Heart left ventricle (tissue), 16 donors: ENCODE measurements at regions not wholly inside any gene's neighbourhood (a gene's known extent, or its start where the extent isn't known, plus 50 kb on each side); places are given as distances from the start of the nearest gene placed in this dataset.

Experiments used
- ATAC-seq, 4 donors: fragments of 200-7000 bp; cut with Tn5 transposase; one replicate each; pipeline ENCODE4 v1.9.1; 2020 to 2022; ENCODE audit warnings: moderate library complexity in 4 of 4, mild to moderate bottlenecking in 3 of 4, moderate number of reproducible peaks in 1 of 4
- DNase-seq, 5 donors: peaks; one replicate each; pipeline ENCODE4 v3.0.0-alpha.2; 2020
- H3K27ac ChIP-seq, 12 donors: fragments of 200-600 bp; sonication (generic) in 4 of 12; one replicate each; pipeline versions ENCODE4 v1.5.0 to v1.8.0; 2016 to 2022; ENCODE audit warnings: mild to moderate bottlenecking in 2 of 12
- H3K27me3 ChIP-seq, 9 donors: fragments of 200-600 bp; sonication (generic) in 2 of 9; one replicate each; pipeline versions ENCODE4 v1.5.1 to v1.8.0; 2016 to 2022; ENCODE audit warnings: mild to moderate bottlenecking in 3 of 9
- H3K36me3 ChIP-seq, 9 donors: fragments of 200-600 bp; sonication (generic) in 2 of 9; one replicate each; pipeline versions ENCODE4 v1.5.0 to v1.8.0; 2018 to 2022; ENCODE audit warnings: mild to moderate bottlenecking in 2 of 9
- H3K4me1 ChIP-seq, 12 donors: fragments of 200-600 bp; sonication (generic) in 4 of 12; one replicate each; pipeline versions ENCODE4 v1.5.0 to v1.8.0; 2016 to 2022; ENCODE audit warnings: mild to moderate bottlenecking in 3 of 12
- H3K4me3 ChIP-seq, 12 donors: fragments of 200-600 bp; sonication (generic) in 4 of 12; one replicate each; pipeline versions ENCODE4 v1.5.0 to v1.8.0; 2017 to 2022; ENCODE audit warnings: mild to moderate bottlenecking in 9 of 12, moderate library complexity in 4 of 12
- H3K9me3 ChIP-seq, 12 donors: fragments of 200-600 bp; sonication (generic) in 4 of 12; one replicate each; pipeline versions ENCODE4 v1.5.0 to v1.8.0; 2016 to 2022; ENCODE audit warnings: mild to moderate bottlenecking in 1 of 12
- CTCF ChIP-seq, 12 donors: fragments of 200-600 bp; sonication (generic) in 4 of 12; IDR thresholded peaks; one replicate each; pipeline versions ENCODE4 v1.5.0 to v1.8.0; 2018 to 2022; ENCODE audit warnings: antibody characterized with exemption in 12 of 12, mild to moderate bottlenecking in 5 of 12
- POLR2A ChIP-seq, 2 donors: fragments of 450-650 bp; IDR thresholded peaks; one replicate each; pipeline ENCODE4 v1.6.1; 2017; ENCODE audit warnings: antibody characterized with exemption in 2 of 2, mild to moderate bottlenecking in 2 of 2, moderate library complexity in 2 of 2
- WGBS, 4 donors: extraction: QIAGEN DNeasy Blood & Tissue Kit in 2 of 4; methylation state at CpG; one replicate each; pipeline versions ENCODE4 v1.1.5 to v1.1.7; 2013 to 2018; 5-methylcytosine and 5-hydroxymethylcytosine counted together
- intact Hi-C, 10 donors: fragments of 100-400 bp; cut with DNase I; formaldehyde crosslinking; loops; one replicate each; pipeline versions ENCODE4 v1.11.1 to v1.14.2; 2022
- donor health status: ischemic (EF 13 %, LVEDD 7.1; RV severe dilation, severe dysfunction).
- donor health status: healthy with polysubstance abuse.
- donor health status: DM: no; HTN: yes; CAD: no.
- donor health status: DM: no; HTN: no; CAD: no.
- donor health status: ischemic (EF 25% LVEDD 6.9; RV normal size, moderate dysfunction).
- donor health status: ischemic (EF 25% LVEDD 5.7; RV mildly dilated, moderate dysfunction).
- donor health status: healthy.
- donor health status: DM: yes; HTN: yes; CAD: no.
- donor health status: ischemic (EF 35%, LVEDD 5.7; RV mildly dilated, moderate dysfunction).
- donor health status: nonischemic (EF 11% LVEDD 7.7; RV severe dilation, severe dysfunction).
- donor health status: DM: yes; HTN: yes; CAD: no.
- donor health status: PGD.
- donor health status: ischemic (EF 29% LVEDD 5.4; RV normal size, mild dysfunction).
- donor health status: nonischemic (EF 23%, LVEDD 6.1; RV moderate dilation, normal function).

DNA sequence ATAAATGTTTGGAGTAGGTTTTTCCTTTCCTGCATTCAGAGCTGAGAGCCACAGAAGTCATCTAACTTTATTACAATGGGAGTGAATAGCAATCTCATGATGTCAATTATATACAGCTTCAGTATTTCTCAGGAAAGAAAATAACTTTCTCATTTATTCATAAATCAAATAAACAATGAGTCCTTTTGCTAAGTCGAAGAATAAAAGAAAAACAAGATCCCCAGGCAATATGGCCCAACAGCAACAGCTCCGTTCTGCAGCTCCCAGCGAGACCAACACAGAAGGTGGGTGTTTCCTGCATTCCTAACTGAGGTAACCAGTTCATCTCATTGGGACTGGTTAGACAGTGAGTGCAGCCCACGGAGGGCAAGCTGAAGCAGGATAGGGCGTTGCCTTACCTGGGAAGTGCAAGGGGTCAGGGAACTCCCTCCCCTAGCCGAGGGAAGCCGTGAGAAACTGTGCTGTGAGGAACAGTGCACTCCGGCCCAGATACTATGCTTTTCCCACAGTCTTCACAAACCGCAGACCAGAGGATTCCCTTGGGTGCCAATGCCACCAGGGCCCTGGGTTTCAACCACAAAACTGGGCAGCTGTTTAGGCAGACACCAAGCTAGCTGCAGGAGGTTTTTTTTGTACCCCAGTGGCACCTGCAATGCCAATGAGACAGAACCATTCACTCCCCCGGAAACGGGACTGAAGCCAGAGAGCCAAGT is 128.2 kb downstream of the SLITRK1 start:
- intact Hi-C loops: no loop called here
- TF ChIP-seq CTCF (IDR thresholded peaks at IDR 0.05) (no peak), POLR2A (IDR thresholded peaks at IDR 0.05) (no peak)
- Histone ChIP-seq H3K4me3 (no peak overlapping the region), H3K27me3 (no peaks in the 10 kb centered on the region), H3K36me3 (no peaks in the 10 kb centered on the region), H3K4me1 (peaks cover 0 to 3% (median 0%) of the 10 kb centered on the region in 12 donors), H3K27ac (no peak overlapping the region), H3K9me3 (peaks cover 0 to 28% (median 6%) of the 10 kb centered on the region in 12 donors)
- WGBS, 4 donors: 66 to 83% (median 78%) methylated on average over 7 to 11 of the region's 11 CpGs
- DNase-seq (no peak), ATAC-seq (no peak)

GRCh38 chr13:83752141-83752540 is 130.1 kb downstream of the SLITRK1 start:
- H3K4me1 ChIP-seq: peaks cover 0 to 3% (median 0%) of the 10 kb centered on the region in 12 donors
- TF ChIP-seq CTCF (IDR thresholded peaks at IDR 0.05) (no peak), POLR2A (IDR thresholded peaks at IDR 0.05) (no peak)
- peaks cover 0 to 26% (median 4%) of the 10 kb centered on the region in 12 donors for H3K9me3 ChIP-seq
- DNase-seq (no peak), ATAC-seq (no peak)
- H3K27ac ChIP-seq: no peak overlapping the region
- WGBS, 4 donors: 29 to 46% (median 33%) methylated on average over 4 of the region's 4 CpGs
- intact Hi-C loops: no loop called here
- no peaks in the 10 kb centered on the region for H3K27me3 ChIP-seq
- no peak overlapping the region for H3K4me3 ChIP-seq
- H3K36me3 ChIP-seq: no peaks in the 10 kb centered on the region

- TF ChIP-seq CTCF (IDR thresholded peaks at IDR 0.05): no peak
- no peak for TF ChIP-seq POLR2A (IDR thresholded peaks at IDR 0.05)
- no peak overlapping the region for H3K27ac ChIP-seq
- no peak for ATAC-seq
Observed at GRCh38 chr13:83740622-83741021, 141.7 kb downstream of the SLITRK1 start.

GRCh38 chr13:83738407-83738806 is 143.9 kb downstream of the SLITRK1 start:
- intact Hi-C loops: no loop called here
- Histone ChIP-seq H3K36me3 (no peaks in the 10 kb centered on the region), H3K27ac (no peak overlapping the region), H3K4me3 (no peak overlapping the region), H3K9me3 (no peaks in the 10 kb centered on the region), H3K27me3 (no peaks in the 10 kb centered on the region), H3K4me1 (no peaks in the 10 kb centered on the region)
- TF ChIP-seq CTCF (IDR thresholded peaks at IDR 0.05): no peak
- TF ChIP-seq POLR2A (IDR thresholded peaks at IDR 0.05): no peak
- ATAC-seq (no peak), DNase-seq (no peak)
- WGBS, 4 donors: 79 to 87% (median 82%) methylated on average over 4 of the region's 4 CpGs

More at GRCh38 chr13:83740622-83741021, 141.7 kb downstream of the SLITRK1 start:
- Histone ChIP-seq H3K9me3 (no peaks in the 10 kb centered on the region), H3K36me3 (no peaks in the 10 kb centered on the region), H3K27me3 (no peaks in the 10 kb centered on the region), H3K4me3 (no peak overlapping the region), H3K4me1 (no peaks in the 10 kb centered on the region)
- DNase-seq: no peak
- intact Hi-C loops: no loop called here
